Activated naive CD4-positive, alpha-beta T cell treated with Interleukin-2 at 50 U/mL for 16 hours (primary cell): ENCODE measurements at regions not wholly inside any gene's neighbourhood (a gene's known extent, or its start where the extent isn't known, plus 50 kb on each side); places are given as distances from the start of the nearest gene placed in this dataset.
"Not testable (repeated sequence)": the region's sequence is repeated elsewhere in the genome, so short reads cannot be mapped to it uniquely, and the experiment has no call there.

Experiments
- DNase-seq: peaks from one replicate; pipeline ENCODE4 v3.0.0-alpha.2; 2020

GRCh38 chr6:10174761-10175160 is 240.1 kb downstream of the TFAP2A start:
- DNase-seq = no peak

- no peak for DNase-seq
Measured at GRCh38 chr6:10174056-10174455, 240.8 kb downstream of the TFAP2A start.

GRCh38 chr6:10171706-10172105 is 243.2 kb downstream of the TFAP2A start:
- not testable (repeated sequence) for DNase-seq

- DNase-seq = no peak
Measured at GRCh38 chr6:10170816-10171215, 244.1 kb downstream of the TFAP2A start.

GRCh38 chr6:10166031-10166430 is 248.8 kb downstream of the TFAP2A start:
- DNase-seq = no peak

- DNase-seq = no peak
Measured at GRCh38 chr6:10163203-10163962, 251.5 kb downstream of the TFAP2A start.

GRCh38 chr6:10156875-10157274 is 258.0 kb downstream of the TFAP2A start:
- no peak for DNase-seq

- no peak for DNase-seq
Measured at GRCh38 chr6:10154251-10154650, 260.6 kb downstream of the TFAP2A start.

- DNase-seq = no peak
Measured at GRCh38 chr6:10151144-10151915, 263.5 kb downstream of the TFAP2A start.

GRCh38 chr6:10149603-10150002 is 265.3 kb downstream of the TFAP2A start:
- no peak for DNase-seq

GRCh38 chr6:10146715-10147451 is 268.0 kb downstream of the TFAP2A start:
- DNase-seq = no peak

- no peak for DNase-seq
Measured at GRCh38 chr6:10144772-10145171, 270.1 kb downstream of the TFAP2A start.

GRCh38 chr6:10141746-10142443 is 273.0 kb downstream of the TFAP2A start:
- DNase-seq = no peak

- DNase-seq = no peak
Measured at GRCh38 chr6:10140824-10141223, 274.1 kb downstream of the TFAP2A start.

GRCh38 chr6:10140136-10140535 is 274.7 kb downstream of the TFAP2A start:
- DNase-seq = no peak

GRCh38 chr6:10138917-10139316 is 276.0 kb downstream of the TFAP2A start:
- DNase-seq = no peak

GRCh38 chr6:10136636-10137035 is 278.2 kb downstream of the TFAP2A start:
- no peak for DNase-seq

- DNase-seq = not testable (repeated sequence)
Measured at GRCh38 chr6:10134185-10134584, 280.7 kb downstream of the TFAP2A start.

GRCh38 chr6:10128721-10129120 is 286.2 kb downstream of the TFAP2A start:
- no peak for DNase-seq

- no peak for DNase-seq
Measured at GRCh38 chr6:10122164-10122563, 292.7 kb downstream of the TFAP2A start.

GRCh38 chr6:10112871-10113549 is 301.9 kb downstream of the TFAP2A start:
- no peak for DNase-seq

- DNase-seq = no peak
Measured at GRCh38 chr6:10111975-10112374, 302.9 kb downstream of the TFAP2A start.
